ENCODE measurements at regions not wholly inside any gene's neighbourhood (a gene's known extent, or its start where the extent isn't known, plus 50 kb on each side); places are given as distances from the start of the nearest gene placed in this dataset.

GRCh38 chr1:229027622-229028182, 243.2 kb upstream of the RAB4A start:
- intact Hi-C loops (cut with micrococcal nuclease) = loop anchor here (10.0 kb wide), 1 partner anchor 293 kb away; the partner anchor contains the start of gene RHOU

- intact Hi-C loops (cut with micrococcal nuclease) = loop anchor here (10.0 kb wide), 1 partner anchor 294 kb away; the partner anchor contains the start of gene RHOU
Measured at GRCh38 chr1:229028544-229028943, 242.4 kb upstream of the RAB4A start.

GRCh38 chr1:229028987-229029878, 241.7 kb upstream of the RAB4A start:
- intact Hi-C loops (cut with micrococcal nuclease) = loop anchor here (10.0 kb wide), 1 partner anchor 294 kb away; the partner anchor contains the start of gene RHOU

GRCh38 chr1:229029879-229030235, 241.1 kb upstream of the RAB4A start:
- intact Hi-C loops (cut with micrococcal nuclease) = loop anchor here (10.0 kb wide), 1 partner anchor 295 kb away; the partner anchor contains the start of gene RHOU

GRCh38 chr1:229030630-229031029, 240.3 kb upstream of the RAB4A start:
- intact Hi-C loops (cut with micrococcal nuclease) = no loop called here

- intact Hi-C loops (cut with micrococcal nuclease) = no loop called here
Measured at GRCh38 chr1:229031061-229031460, 239.8 kb upstream of the RAB4A start.

GRCh38 chr1:229031481-229032341, 239.2 kb upstream of the RAB4A start:
- intact Hi-C loops (cut with micrococcal nuclease) = no loop called here

- intact Hi-C loops (cut with micrococcal nuclease) = no loop called here
Measured at GRCh38 chr1:229032375-229032774, 238.5 kb upstream of the RAB4A start.

GRCh38 chr1:229033480-229033879, 237.4 kb upstream of the RAB4A start:
- intact Hi-C loops (cut with micrococcal nuclease) = no loop called here

- intact Hi-C loops (cut with micrococcal nuclease) = no loop called here
Measured at GRCh38 chr1:229034342-229034741, 236.6 kb upstream of the RAB4A start.

GRCh38 chr1:229035054-229035747, 235.7 kb upstream of the RAB4A start:
- intact Hi-C loops (cut with micrococcal nuclease) = no loop called here

- intact Hi-C loops (cut with micrococcal nuclease) = no loop called here
Measured at GRCh38 chr1:229035748-229036082, 235.2 kb upstream of the RAB4A start.

GRCh38 chr1:229037806-229038405, 233.0 kb upstream of the RAB4A start:
- intact Hi-C loops (cut with micrococcal nuclease) = no loop called here

GRCh38 chr1:229040630-229041358, 230.1 kb upstream of the RAB4A start:
- intact Hi-C loops (cut with micrococcal nuclease) = no loop called here

GRCh38 chr1:229041946-229042345, 229.0 kb upstream of the RAB4A start:
- intact Hi-C loops (cut with micrococcal nuclease) = no loop called here

GRCh38 chr1:229042482-229042881, 228.4 kb upstream of the RAB4A start:
- intact Hi-C loops (cut with micrococcal nuclease) = no loop called here

GRCh38 chr1:229043115-229043514, 227.8 kb upstream of the RAB4A start:
- intact Hi-C loops (cut with micrococcal nuclease) = no loop called here

GRCh38 chr1:229046251-229046853, 224.6 kb upstream of the RAB4A start:
- intact Hi-C loops (cut with micrococcal nuclease) = no loop called here

GRCh38 chr1:229047161-229047839, 223.6 kb upstream of the RAB4A start:
- intact Hi-C loops (cut with micrococcal nuclease) = no loop called here
